ENCODE measurements at regions not wholly inside any gene's neighbourhood (a gene's known extent, or its start where the extent isn't known, plus 50 kb on each side); places are given as distances from the start of the nearest gene placed in this dataset.
A peak's percentile ranks its signal among the peaks of the same experiment; 100 is the strongest.

DNA sequence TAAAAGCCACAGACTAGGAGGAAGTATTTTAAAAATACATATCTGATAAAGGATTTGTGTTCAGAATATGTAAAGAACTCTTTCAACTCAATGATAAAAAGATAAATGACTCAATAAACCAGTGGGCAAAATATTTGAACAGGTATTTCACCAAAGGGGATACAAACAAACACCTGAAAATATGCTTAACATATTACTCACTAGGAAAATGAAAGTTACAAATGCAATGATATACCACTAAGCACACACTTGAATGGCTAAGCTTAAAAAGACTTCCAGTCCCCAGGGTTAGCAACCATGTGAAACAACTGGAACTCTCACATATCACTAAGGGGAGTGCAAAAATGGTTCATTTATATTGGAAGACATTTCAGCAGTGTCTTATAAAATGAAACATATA lies 131.6 kb downstream of the SLIT2 start:
- TF ChIP-seq ZC3H10 (CRISPR knock-in tag; IDR thresholded peaks at IDR 0.05) (no peak), ZNF8 (CRISPR knock-in tag; IDR thresholded peaks at IDR 0.05) (no peak), TOX (CRISPR knock-in tag; IDR thresholded peaks at IDR 0.05; ENCODE audit: borderline replicate concordance) (no peak), ARNTL (CRISPR knock-in tag; IDR thresholded peaks at IDR 0.05; ENCODE audit: borderline replicate concordance, low read depth) (no peak), SNAI2 (CRISPR knock-in tag; IDR thresholded peaks at IDR 0.05) (no peak), BACH2 (CRISPR knock-in tag; IDR thresholded peaks at IDR 0.05; ENCODE audit: borderline replicate concordance) (no peak)
- TF ChIP-seq, protein P1, sequence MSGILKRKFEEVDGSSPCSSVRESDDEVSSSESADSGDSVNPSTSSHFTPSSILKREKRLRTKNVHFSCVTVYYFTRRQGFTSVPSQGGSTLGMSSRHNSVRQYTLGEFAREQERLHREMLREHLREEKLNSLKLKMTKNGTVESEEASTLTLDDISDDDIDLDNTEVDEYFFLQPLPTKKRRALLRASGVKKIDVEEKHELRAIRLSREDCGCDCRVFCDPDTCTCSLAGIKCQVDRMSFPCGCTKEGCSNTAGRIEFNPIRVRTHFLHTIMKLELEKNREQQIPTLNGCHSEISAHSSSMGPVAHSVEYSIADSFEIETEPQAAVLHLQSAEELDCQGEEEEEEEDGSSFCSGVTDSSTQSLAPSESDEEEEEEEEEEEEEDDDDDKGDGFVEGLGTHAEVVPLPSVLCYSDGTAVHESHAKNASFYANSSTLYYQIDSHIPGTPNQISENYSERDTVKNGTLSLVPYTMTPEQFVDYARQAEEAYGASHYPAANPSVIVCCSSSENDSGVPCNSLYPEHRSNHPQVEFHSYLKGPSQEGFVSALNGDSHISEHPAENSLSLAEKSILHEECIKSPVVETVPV (CRISPR knock-in tag; IDR thresholded peaks at IDR 0.05) = no peak
- ATAC-seq = 0 out of 3 replicates have a peak, but pooled peaks have one; percentile 15

DNA sequence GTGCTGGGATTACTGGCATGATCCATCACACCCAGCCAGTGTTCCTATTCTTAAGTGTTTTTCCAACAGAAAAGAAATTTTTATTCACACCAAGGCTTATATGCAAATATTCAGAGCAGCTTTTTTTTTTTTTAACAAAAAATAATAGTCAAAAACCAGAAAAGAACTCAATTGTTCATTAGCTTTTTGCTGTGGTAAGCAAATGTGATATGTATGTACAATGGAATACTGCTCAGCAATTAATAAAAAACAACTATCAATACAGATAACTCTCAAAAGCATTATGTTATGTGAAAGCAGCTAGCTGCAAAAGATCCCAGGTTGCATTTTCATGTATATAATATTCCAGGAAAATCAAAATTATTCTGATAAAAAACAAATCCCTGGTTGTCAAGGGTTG lies 132.3 kb downstream of the SLIT2 start:
- TF ChIP-seq ZFP30 (CRISPR knock-in tag; IDR thresholded peaks at IDR 0.05) (no peak), TCF4 (CRISPR knock-in tag; IDR thresholded peaks at IDR 0.05; ENCODE audit: borderline replicate concordance) (no peak), ZNF8 (CRISPR knock-in tag; IDR thresholded peaks at IDR 0.05) (no peak), ARNTL (CRISPR knock-in tag; IDR thresholded peaks at IDR 0.05; ENCODE audit: borderline replicate concordance, low read depth) (no peak), GLIS3 (CRISPR knock-in tag; IDR thresholded peaks at IDR 0.05) (no peak), ZC3H10 (CRISPR knock-in tag; IDR thresholded peaks at IDR 0.05) (no peak), ZNF565 (CRISPR knock-in tag; conservative IDR thresholded peaks at IDR 0.05; ENCODE audit: low read depth) (no peak), SNAI2 (CRISPR knock-in tag; IDR thresholded peaks at IDR 0.05) (no peak), PPARA (CRISPR knock-in tag; IDR thresholded peaks at IDR 0.05; ENCODE audit: borderline replicate concordance) (no peak), TOX (CRISPR knock-in tag; IDR thresholded peaks at IDR 0.05; ENCODE audit: borderline replicate concordance) (no peak), RARB (CRISPR knock-in tag; IDR thresholded peaks at IDR 0.05) (no peak)
- TF ChIP-seq, protein P1 (CRISPR knock-in tag; IDR thresholded peaks at IDR 0.05) = no peak
- TF ChIP-seq, protein P2, sequence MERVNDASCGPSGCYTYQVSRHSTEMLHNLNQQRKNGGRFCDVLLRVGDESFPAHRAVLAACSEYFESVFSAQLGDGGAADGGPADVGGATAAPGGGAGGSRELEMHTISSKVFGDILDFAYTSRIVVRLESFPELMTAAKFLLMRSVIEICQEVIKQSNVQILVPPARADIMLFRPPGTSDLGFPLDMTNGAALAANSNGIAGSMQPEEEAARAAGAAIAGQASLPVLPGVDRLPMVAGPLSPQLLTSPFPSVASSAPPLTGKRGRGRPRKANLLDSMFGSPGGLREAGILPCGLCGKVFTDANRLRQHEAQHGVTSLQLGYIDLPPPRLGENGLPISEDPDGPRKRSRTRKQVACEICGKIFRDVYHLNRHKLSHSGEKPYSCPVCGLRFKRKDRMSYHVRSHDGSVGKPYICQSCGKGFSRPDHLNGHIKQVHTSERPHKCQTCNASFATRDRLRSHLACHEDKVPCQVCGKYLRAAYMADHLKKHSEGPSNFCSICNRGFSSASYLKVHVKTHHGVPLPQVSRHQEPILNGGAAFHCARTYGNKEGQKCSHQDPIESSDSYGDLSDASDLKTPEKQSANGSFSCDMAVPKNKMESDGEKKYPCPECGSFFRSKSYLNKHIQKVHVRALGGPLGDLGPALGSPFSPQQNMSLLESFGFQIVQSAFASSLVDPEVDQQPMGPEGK (CRISPR knock-in tag; IDR thresholded peaks at IDR 0.05; ENCODE audit: borderline replicate concordance) = no peak
- TF ChIP-seq, protein P3, sequence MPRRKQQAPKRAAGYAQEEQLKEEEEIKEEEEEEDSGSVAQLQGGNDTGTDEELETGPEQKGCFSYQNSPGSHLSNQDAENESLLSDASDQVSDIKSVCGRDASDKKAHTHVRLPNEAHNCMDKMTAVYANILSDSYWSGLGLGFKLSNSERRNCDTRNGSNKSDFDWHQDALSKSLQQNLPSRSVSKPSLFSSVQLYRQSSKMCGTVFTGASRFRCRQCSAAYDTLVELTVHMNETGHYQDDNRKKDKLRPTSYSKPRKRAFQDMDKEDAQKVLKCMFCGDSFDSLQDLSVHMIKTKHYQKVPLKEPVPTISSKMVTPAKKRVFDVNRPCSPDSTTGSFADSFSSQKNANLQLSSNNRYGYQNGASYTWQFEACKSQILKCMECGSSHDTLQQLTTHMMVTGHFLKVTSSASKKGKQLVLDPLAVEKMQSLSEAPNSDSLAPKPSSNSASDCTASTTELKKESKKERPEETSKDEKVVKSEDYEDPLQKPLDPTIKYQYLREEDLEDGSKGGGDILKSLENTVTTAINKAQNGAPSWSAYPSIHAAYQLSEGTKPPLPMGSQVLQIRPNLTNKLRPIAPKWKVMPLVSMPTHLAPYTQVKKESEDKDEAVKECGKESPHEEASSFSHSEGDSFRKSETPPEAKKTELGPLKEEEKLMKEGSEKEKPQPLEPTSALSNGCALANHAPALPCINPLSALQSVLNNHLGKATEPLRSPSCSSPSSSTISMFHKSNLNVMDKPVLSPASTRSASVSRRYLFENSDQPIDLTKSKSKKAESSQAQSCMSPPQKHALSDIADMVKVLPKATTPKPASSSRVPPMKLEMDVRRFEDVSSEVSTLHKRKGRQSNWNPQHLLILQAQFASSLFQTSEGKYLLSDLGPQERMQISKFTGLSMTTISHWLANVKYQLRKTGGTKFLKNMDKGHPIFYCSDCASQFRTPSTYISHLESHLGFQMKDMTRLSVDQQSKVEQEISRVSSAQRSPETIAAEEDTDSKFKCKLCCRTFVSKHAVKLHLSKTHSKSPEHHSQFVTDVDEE (CRISPR knock-in tag; IDR thresholded peaks at IDR 0.05) = no peak
- ATAC-seq = no peak

DNA sequence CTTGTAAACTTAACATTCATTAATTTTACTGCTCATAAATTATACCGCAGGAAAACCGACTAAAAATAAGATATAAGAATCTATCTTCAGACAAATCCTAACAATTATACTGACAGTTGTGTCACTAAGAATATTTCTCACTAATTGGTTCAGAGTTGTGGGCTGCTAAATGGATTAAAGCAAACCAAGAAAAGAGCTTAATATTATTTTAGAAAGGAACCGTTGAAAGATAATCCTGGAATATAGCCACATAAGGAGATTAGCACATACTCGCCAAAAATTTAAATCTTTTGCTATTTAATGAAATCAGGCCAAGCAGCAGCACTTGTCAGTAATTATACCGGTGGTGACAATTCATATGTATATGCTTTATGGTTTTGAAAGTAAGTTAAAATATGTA lies 132.8 kb downstream of the SLIT2 start:
- TF ChIP-seq, protein P3 (CRISPR knock-in tag; IDR thresholded peaks at IDR 0.05) = no peak
- no peak for TF ChIP-seq PPARA (CRISPR knock-in tag; IDR thresholded peaks at IDR 0.05; ENCODE audit: borderline replicate concordance)
- TF ChIP-seq ISL1 (CRISPR knock-in tag; IDR thresholded peaks at IDR 0.05) = no peak
- no peak for TF ChIP-seq ZNF70 (CRISPR knock-in tag; IDR thresholded peaks at IDR 0.05)
- TF ChIP-seq, protein P4, sequence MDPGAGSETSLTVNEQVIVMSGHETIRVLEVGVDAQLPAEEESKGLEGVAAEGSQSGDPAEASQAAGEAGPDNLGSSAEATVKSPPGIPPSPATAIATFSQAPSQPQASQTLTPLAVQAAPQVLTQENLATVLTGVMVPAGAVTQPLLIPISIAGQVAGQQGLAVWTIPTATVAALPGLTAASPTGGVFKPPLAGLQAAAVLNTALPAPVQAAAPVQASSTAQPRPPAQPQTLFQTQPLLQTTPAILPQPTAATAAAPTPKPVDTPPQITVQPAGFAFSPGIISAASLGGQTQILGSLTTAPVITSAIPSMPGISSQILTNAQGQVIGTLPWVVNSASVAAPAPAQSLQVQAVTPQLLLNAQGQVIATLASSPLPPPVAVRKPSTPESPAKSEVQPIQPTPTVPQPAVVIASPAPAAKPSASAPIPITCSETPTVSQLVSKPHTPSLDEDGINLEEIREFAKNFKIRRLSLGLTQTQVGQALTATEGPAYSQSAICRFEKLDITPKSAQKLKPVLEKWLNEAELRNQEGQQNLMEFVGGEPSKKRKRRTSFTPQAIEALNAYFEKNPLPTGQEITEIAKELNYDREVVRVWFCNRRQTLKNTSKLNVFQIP (CRISPR knock-in tag; IDR thresholded peaks at IDR 0.05; ENCODE audit: borderline replicate concordance, low read depth) = no peak
- no peak for ATAC-seq
